HT-29 (cell line): ENCODE measurements at regions not wholly inside any gene's neighbourhood (a gene's known extent, or its start where the extent isn't known, plus 50 kb on each side); places are given as distances from the start of the nearest gene placed in this dataset.

Experiments used
- DNase-seq: peaks from one replicate; pipeline ENCODE4 v3.0.0-alpha.2; 2015; ENCODE audit warnings: low spot score

DNA sequence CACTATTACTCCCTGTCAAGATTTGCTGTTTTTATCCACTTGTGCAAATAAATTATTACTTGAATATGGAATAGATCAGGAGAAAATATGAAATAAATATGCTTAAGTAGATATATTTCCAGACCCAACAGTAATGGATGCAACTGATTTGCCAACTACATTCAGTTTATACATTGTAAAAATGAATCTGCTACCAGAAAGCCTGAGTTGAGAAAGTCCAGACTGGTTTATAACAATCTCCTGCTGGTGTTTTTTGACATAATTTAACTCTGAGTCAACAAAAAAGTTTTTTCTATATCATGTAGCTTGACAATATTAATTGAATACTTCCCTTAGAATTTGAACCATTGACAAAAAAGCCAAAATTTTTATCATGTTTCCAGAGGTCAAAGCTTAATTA is 265.8 kb upstream of the SEMA3D start:
- DNase-seq: no peak

DNA sequence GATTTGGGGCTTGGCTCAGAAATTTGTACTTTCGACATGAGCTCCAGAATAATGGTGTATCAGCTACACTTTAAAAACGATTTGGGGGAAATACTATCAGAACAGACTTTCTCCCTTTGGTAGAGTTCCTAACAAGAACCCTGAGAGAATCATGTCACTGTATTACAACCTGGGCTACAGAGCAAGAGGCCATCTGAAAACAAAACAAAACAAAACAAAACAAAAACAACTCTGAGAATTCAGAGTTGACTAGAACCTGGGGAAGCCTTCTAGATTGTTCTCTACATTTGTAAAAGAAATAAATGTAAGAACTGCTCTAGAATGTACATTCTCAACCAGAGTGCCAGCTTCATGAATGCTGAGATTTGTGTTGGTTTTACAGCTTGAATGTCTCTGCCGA is 262.6 kb upstream of the SEMA3D start:
- no peak for DNase-seq

GRCh38 chr7:85447004-85447403 is 260.1 kb upstream of the SEMA3D start:
- DNase-seq: no peak

- no peak for DNase-seq
Observed at GRCh38 chr7:85426487-85426960, 239.7 kb upstream of the SEMA3D start.

- DNase-seq: no peak
Observed at GRCh38 chr7:85424298-85424697, 237.4 kb upstream of the SEMA3D start.

DNA sequence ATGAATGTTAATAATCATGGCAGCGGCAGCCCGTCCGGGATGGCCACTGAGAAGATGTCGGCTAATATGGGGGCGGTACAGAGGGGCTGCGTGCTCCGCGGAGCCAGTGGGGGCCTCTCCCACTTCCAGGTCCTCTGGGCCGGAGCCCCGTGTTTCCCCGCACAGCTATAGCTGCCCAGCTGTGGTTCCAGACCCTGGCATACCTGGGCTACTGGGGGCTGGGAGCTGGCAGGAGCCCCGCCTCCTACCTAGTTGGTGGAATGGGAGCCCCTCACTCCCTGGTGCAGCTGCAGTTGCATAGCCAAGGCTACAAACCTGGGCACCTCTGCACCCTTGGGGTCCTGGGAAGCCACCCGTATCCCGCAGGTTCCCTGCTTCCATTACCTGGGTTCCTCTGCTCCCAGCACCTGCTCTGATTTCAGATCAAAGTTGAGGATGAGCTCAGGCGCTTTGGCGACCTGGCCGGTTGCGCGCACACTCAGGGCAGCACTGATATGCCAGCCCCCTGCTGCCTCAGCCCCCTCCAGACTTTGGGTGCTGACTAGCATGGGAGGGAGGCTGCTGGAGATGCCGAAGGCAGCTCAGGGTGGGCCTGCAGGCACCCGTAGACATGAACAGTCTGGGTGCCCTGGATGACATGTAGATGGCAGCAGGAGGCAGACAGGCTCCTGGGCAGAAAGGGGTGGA is 236.5 kb upstream of the SEMA3D start:
- DNase-seq: no peak

DNA sequence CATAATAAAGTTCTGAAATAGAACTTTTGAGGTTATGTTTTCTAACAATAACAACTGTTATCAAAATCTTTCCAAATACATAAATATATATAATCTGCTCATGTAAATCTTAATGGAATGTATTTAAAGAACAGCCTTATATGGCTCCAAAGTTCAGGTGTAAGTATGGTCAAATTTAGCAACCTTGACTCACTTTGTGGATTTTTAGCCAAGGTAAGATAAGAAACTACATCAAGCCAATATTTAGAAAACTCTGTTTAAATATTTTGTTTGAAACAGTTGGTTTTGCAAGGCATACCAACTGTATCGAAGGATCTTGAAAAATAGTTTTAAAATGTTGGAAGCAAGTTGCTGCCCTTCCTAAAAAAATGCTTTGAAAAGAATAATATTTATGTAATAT is 228.9 kb upstream of the SEMA3D start:
- DNase-seq: no peak

GRCh38 chr7:85413718-85414117 is 226.9 kb upstream of the SEMA3D start:
- DNase-seq: no peak

DNA sequence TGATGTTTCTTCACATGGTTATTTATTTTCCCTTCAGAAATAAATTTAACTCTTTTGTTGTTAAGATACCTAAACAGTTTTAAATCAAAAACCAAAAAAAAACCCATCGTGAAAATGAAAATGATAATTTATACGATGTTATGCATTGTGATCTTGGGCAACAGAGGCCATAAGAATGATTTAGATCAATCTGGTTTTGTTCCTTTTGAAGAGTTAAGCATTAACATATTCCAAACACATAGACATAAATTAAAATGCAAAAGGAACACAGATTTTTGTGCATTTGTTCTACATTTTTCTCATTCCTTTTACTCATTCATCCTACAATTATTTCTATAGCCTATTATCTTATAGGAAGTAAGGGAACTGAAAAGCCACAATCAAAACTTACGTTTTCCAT is 226.1 kb upstream of the SEMA3D start:
- DNase-seq: no peak

GRCh38 chr7:85407391-85407790 is 220.5 kb upstream of the SEMA3D start:
- no peak for DNase-seq

DNA sequence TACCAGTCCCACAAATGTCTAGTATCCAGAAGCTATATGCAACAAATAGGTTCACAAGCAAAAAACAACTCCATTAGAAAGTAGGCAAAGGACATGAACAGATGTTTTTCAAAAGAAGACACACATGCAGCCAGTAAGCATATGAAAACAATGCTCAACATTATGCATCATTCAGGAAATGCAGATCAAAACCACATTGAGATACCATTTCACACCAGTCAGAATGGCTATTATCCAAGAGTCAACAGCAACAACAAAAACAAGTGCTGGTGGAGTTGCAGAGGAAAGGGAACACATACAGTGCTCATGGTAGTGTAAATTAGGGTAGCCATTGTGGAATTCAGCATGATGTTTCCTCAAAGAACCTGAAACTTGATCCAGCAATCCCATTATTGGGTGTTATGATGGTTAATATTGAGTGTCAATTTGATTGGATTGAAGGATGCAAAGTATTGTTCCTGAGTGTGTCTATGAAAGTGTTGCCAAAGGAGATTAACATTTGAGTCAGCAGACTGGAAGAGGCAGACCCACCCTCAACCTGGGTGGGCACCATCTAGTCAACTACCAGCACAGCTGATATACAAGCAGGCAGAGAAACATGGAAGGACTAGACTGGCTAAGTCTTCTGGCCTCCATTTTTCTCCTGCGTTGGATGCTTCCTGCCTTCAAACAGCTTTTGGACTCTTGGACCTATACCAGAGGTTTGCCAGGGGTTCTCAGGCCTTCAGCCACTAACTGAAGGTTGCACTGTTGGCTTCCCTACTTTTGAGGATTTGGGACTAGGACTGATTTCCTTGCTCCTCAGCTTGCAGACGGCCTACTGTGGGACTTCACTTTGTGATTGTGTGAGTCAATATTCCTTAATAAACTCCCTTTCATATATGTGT is 218.4 kb upstream of the SEMA3D start:
- DNase-seq: no peak

DNA sequence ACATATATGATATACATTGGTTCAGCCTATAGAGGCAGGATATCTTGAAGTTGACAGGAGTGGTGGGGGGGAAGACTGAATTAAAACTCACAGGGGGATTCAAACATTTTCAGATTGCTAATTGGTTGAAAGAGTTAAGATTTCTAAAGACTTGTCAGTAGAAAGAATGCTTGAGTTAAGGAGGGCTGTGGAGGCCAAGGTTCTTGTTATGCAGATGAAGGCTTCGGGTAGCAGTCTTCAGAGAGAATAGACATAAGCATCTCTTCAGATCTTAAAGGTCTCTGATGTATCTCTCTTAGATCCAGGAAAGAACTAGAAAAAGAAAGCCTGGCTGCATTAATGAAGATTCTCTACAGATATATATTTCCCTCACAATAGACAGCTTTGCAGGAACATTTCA is 209.8 kb upstream of the SEMA3D start:
- no peak for DNase-seq

DNA sequence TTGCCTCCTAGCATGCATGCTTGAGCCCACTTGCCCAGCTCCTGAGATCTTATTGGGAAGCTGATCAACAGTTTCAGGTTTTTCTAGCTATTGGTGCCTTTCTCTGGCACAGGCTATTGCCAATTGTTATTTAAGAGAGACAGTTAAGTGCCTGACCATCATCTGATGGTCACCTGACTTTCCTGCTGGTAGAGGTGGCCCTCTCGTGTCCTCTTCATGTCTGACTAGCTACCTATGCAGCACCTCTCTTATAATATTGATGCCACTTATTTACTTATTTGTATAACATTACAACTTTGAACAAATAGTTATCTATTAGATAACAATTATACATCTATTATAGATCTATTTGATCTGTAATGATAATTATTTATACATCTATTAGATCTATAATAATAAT is 205.9 kb upstream of the SEMA3D start:
- DNase-seq: no peak

DNA sequence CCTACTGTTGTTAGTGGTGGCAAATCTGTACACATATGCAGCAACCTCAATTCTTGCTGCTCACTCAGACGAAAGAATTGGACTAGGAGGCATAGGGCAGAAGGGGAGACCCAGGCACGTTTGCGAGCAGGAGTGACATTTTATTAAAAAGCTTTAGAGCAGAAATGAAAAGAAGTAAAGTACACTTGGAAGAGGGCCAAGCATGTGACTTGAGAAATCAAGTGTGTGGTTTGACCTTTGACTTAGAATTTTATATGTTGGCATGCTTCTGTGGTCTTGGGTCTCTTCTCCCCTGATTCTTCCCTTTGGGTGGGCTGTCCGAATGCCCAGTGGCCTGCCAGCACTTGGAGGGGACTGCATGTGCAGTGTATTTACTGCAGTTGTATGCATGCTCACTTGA is 205.5 kb upstream of the SEMA3D start:
- DNase-seq: no peak

DNA sequence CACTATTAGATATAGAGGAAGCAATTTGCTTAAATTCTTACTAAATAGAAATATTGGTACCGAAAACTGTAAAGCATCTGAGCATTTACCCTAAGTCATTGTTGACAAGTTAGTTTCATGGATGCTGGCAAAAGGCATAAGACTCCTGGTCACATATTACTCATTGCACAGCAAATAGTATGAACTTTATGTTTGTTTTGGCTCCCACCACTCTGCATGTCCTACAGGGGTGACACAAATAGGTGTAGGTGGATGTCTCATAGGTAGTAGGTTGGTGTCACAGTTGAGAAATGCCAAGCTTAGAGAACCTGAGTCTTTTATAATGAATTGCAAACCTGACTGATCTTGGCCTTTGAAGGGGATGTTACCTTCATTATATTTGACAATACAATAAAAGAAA is 199.6 kb upstream of the SEMA3D start:
- no peak for DNase-seq

DNA sequence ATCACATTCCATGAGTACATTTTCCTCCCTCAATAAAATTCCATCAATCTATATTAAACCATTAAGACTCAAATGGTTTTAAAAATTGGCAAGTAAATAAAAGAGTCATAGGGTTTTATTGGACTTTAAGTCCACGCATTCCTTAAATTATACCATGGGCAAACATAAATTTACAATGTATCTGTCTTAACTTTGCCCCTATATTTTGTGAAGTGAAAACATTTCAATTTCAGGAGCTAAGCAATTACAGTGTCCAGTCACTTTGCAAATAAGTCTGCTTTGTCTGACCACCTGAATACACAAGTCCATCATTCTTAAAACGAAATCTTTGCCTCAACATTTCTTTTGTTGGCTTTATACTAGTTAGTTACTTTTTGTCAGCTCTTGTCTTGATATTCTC is 197.5 kb upstream of the SEMA3D start:
- no peak for DNase-seq

GRCh38 chr7:85381212-85381611 is 194.4 kb upstream of the SEMA3D start:
- no peak for DNase-seq

GRCh38 chr7:85376589-85376988 is 189.7 kb upstream of the SEMA3D start:
- DNase-seq: no peak

GRCh38 chr7:85356916-85357315 is 170.1 kb upstream of the SEMA3D start:
- DNase-seq: no peak

DNA sequence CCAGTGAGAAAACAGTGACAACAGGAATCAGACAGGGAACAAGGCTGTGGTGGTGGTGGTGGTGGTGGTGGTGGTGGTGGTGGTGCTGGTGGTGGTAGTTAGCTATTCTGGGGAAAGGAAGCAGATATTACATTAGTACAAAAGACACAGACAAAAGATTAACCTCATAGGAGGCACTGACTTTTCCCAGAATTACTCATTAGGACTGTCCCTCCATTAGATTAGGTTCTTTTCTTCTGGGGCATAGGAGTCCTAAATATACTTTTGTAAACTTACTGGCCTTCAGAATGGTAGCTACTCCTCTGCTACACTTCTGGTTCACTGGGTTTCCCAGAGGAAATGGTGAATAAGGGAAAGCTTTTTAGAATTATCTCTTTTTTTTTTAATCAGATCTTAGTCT is 156.6 kb upstream of the SEMA3D start:
- no peak for DNase-seq

- no peak for DNase-seq
Observed at GRCh38 chr7:85342781-85343180, 155.9 kb upstream of the SEMA3D start.

DNA sequence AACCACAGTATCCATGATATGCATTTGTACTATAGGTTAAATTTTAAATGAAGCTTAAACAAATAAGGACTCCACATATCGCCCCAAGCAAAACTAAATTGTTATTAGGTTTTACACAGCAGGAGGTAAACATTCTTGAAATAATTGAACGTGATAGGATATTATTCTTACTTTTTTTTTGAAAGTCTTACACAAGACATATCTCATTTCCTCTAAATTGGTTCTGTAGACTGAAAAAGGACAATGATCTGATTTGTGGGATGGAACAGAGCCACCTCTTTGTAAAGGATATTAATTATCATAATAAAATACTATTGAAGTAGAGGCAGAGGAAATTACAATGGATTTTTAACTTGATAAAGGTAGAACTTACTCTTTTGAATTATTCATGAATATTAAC is 155.1 kb upstream of the SEMA3D start:
- no peak for DNase-seq

DNA sequence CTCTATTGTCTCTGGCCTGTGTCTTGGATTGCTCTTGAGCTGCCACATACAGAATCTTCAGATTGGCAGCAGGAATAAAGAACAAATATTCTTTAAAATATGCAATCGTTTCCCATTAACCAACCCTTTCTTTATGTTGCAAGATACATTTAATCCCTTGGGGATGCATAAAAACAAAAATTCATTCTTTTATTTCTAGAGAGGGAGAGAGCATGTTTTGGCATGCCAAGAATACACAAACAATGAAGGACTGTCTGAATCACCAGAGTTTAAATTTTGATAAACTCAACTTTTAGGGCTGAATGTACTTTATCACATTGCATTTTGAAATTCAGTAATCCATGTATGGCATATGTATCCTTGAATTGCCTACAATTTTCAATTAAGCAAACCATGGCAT is 154.3 kb upstream of the SEMA3D start:
- no peak for DNase-seq
